T-helper 1 cell (primary cell): ENCODE measurements at regions not wholly inside any gene's neighbourhood (a gene's known extent, or its start where the extent isn't known, plus 50 kb on each side); places are given as distances from the start of the nearest gene placed in this dataset.

Experiments
- DNase-seq, 5 donors: peaks; one replicate each; pipeline ENCODE4 v3.0.0-alpha.2; 2012 to 2020

DNA sequence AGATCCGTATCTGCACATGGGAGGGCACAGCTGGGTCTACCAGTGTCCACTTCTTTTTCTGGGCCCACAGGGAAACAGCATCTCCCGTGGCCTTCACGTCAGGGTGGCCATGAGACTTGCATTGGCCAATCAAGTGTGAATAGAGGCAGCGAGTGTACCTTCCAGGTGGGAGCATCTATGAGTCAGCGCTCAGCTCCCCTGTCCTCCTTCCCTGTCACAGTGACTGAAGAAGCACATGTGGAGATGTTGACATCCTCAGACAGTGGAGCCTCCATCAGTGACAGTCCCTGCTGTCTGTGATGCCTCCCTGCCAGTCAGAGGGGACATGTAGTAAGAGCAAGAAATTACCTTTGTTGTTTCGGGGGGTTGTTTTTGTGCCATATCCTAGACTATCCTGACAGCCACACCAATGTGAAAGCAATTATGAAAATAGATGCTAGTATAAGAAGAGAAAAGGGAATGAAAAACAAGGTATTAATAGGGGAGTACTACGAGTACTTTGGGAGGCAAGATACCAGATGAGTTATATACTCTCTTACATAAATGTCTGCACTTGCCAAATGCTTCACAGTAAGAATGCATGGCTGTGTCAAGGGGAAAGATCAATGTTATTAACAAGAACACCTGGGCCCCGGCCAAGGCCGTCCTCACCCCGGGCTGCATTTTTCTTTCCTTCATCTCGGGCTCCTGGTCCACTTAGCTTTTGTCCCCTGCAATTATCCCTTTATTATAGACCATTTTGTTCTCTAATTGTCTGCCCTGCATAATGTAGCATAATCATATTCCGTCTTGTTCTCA lies 86.0 kb downstream of the MATN1 start:
- DNase-seq = no peak

DNA sequence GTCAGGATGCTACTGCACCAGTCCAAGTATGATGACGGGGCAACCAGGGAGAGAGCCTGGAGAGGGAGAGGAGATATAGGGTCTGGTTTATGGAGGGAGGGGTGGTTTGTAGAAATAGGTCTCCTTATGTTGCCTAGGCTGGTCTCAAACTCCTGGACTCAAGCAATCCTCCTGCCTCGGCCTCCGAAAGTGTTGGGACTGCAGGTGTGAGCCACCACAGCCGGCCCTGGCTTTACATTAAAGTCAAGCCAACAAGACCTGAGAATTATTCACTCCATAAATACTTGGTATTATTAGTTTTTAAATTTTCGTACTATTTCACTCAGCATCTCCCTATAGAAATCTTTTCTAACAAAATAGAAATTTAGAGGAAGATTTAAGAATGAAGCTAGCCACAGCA lies 86.8 kb downstream of the MATN1 start:
- DNase-seq = no peak

DNA sequence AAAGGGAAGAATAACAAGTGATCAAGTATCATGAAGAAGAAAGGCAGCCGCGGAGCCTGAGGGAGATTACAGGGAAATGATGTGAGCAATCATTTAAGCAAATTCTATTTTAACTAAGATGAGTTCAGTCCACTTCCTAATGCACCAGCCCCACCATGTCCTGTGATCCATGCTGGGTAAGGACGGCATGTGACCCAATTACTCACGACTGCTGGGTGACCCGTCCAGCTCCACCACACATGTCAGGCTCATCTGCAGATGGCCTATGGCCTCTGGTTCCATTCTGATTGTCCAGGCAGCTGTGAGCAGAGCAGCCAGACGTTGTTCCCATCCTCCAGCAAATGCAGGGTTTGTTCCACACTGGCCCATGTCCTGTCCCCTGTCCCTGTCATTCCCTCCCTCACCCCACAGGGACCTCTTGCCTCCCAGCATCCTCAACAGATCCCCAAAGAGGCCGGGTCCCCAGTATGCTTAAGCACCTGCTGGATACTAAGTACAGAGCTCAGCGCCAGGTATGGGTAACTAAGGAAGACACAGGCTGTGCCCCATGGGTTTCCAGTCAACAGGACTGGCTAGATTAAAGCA lies 87.9 kb downstream of the MATN1 start:
- DNase-seq = no peak

DNA sequence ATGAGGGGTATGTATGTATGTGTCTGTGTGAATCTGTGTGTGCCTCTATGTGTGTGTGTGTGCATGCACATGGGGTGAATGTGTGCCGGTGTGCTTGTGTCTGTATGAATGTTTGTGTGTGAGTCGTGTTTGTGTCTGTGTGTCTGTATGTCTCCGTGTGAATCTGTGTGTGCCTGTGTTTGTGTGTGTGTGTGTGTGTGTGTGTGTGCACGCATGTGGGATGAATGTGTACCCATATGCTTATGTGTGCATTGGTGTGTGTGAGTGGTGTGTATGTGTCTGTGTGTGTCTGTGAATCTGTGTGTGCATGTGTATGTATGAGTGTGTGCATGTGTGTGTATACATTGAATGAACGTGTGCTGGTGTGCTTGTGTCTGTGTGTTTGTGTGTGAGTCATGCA lies 88.9 kb downstream of the MATN1 start:
- DNase-seq = no peak

- no peak for DNase-seq
These were observed 90.1 kb downstream of the MATN1 start for GRCh38 chr1:30633294-30633693.

GRCh38 chr1:30632481-30632880 lies 90.9 kb downstream of the MATN1 start:
- DNase-seq = no peak

DNA sequence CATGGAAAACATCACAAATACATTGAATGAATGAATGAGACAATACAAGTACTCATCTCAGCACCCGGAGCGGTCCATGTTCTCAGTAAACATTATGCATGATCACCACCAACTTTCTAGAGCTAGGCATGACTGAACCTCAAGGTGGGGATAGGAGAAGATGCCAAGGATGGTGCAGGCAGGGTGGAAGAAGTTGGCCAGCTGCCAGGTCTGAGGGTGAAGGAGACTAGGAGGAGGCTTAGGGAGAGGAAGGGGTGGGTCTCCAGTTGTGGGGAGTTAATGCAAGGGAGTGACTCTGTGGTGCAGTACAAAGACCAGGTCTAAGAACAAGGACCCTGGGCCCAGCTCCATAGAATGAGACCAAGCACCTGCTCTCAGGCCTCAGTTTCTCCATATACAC lies 91.7 kb downstream of the MATN1 start:
- DNase-seq = no peak

GRCh38 chr1:30629501-30629900 lies 93.9 kb downstream of the MATN1 start:
- DNase-seq = no peak

DNA sequence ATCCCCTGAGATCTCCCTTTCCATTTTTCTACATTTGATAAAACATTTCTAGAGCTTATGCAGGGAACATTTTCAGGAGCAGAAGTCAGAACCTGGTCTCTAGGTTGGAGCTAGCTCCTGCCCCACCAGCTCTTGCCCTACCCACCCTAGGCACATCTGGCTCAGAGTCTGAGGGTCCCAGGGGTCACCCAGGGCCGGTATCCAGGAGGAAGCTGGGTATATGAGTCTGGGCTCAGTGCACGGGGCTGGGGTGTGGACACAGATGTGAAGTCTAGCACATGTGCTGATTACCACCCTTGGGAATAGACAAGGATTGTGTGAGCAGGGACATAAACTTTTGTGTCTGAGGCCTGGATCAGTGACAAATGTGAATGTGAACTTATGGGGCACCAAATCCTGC lies 95.4 kb downstream of the MATN1 start:
- no peak for DNase-seq

- DNase-seq = no peak
These were observed 96.2 kb downstream of the MATN1 start for GRCh38 chr1:30627206-30627605.

- no peak for DNase-seq
These were observed 100.0 kb downstream of the MATN1 start for GRCh38 chr1:30623431-30623830.

DNA sequence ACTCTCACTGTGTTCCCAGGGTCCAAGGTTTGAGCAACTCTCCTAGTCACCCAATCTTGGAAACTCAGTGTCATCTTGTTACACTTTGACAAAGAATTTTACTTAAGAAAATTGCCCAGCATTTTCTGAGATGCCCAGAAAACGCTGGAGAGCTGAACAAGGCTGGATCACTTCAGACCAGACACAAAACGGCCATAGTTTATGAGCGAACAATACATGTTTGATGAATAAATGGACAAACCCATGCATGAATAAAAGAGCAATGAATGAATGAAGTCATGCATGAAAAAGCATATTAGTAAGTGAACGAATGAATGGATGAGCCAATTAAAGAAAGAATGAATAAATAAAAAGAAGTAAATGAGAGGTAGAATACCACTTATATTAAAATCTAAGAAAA lies 103.8 kb downstream of the MATN1 start:
- no peak for DNase-seq

GRCh38 chr1:30618335-30618747 lies 105.0 kb downstream of the MATN1 start:
- no peak for DNase-seq

DNA sequence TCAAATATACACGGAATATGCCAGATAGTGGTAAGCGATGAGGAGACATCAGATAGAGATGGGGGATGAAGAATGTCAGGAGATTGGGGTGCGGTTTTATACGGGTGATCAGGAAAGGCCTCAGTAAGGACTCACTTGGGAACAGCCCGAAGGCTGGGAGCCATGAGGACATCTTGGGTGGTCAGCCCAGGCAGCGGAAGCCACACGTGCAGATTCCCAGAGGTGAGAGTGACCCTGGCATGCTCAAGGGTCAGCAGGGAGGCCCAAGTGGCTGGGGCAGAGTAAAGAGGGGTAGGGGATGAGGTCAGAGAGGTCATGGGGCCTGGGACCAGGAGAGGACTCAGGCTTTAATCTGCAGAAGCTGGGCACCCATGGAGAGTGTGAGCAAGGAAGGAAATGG lies 106.6 kb downstream of the MATN1 start:
- DNase-seq = no peak

DNA sequence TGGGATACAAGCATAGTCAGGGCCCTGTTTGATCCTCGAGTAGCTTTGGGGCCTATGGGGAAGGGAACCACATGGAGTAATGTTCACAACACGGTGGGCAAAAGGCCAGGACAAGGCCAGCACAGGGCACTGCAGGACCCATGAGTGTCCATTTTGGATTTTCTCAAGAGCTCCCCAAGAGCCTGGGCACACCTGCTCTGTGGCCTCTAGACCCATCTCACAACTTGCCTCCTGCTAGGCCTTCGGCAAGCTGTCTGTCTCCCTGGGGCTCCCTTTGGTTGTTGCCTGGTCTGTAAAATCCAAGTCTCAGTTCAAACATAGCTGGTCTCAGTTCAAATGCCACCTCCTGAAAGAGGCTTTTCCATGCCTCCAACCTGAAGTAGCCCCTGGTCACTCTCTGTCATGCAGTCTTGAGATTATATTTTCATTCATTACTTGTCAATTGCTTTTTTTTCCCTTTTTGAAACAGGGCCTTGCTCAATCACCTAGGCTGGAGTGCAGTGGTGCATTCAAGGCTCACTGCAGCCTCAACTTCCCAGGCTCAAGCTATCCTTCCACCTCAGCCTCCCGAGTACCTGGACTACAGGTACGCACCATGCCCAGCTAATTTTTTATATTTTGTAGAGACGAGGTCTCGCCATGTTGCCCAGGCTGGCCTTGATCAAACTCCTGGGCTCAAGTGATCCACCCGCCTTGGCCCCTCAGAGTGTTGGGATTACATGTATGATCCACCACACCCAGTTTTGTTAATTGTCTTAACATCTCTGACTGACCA lies 107.4 kb downstream of the MATN1 start:
- no peak for DNase-seq

GRCh38 chr1:30615076-30615795 lies 108.1 kb downstream of the MATN1 start:
- no peak for DNase-seq

- no peak for DNase-seq
These were observed 110.2 kb downstream of the MATN1 start for GRCh38 chr1:30613188-30613587.

- no peak for DNase-seq
These were observed 110.8 kb downstream of the MATN1 start for GRCh38 chr1:30612536-30613065.

- DNase-seq = no peak
These were observed 111.6 kb downstream of the MATN1 start for GRCh38 chr1:30611741-30612309.

GRCh38 chr1:30610917-30611316 lies 112.5 kb downstream of the MATN1 start:
- DNase-seq = no peak

- no peak for DNase-seq
These were observed 113.4 kb downstream of the MATN1 start for GRCh38 chr1:30609999-30610345.

- no peak for DNase-seq
These were observed 113.9 kb downstream of the MATN1 start for GRCh38 chr1:30609336-30609998.
